ENCODE measurements at regions not wholly inside any gene's neighbourhood (a gene's known extent, or its start where the extent isn't known, plus 50 kb on each side); places are given as distances from the start of the nearest gene placed in this dataset.

GRCh38 chr4:18616720-18617119, 595.2 kb upstream of the LCORL start:
- TF ChIP-seq EZH2phosphoT487 (conservative IDR thresholded peaks at IDR 0.05; ENCODE audit: low read length) (no peak), CTCF (IDR thresholded peaks at IDR 0.05; ENCODE audit: insufficient read depth, low read length, poor library complexity, severe bottlenecking) (no peak)

Measured in SU-DHL-6 (cell line).